Cardiac fibroblast (primary cell): ENCODE measurements at regions not wholly inside any gene's neighbourhood (a gene's known extent, or its start where the extent isn't known, plus 50 kb on each side); places are given as distances from the start of the nearest gene placed in this dataset.
"Not testable (repeated sequence)": the region's sequence is repeated elsewhere in the genome, so short reads cannot be mapped to it uniquely, and the experiment has no call there.

Experiments
- DNase-seq, 2 donors: peaks; one replicate each; pipeline versions ENCODE4 v3.0.0 to v3.0.0-alpha.2; 2010; ENCODE audit warnings: low read depth in 2 of 2
- H3K4me3 ChIP-seq, 2 donors: replicated peaks in 1 of 2; 1 replicate in 1 of 2; 2 replicates in 1 of 2; pipeline ENCODE4 v1.5.1; 2011; ENCODE audit warnings: low read depth in 2 of 2, low read length in 2 of 2, mild to moderate bottlenecking in 2 of 2, moderate library complexity in 1 of 2
- TF ChIP-seq, protein P1 (sequence below): IDR thresholded peaks from one replicate; pipeline ENCODE4 v1.5.1; 2011; ENCODE audit warnings: low read depth, mild to moderate bottlenecking, low read length, inconsistent platforms

DNA sequence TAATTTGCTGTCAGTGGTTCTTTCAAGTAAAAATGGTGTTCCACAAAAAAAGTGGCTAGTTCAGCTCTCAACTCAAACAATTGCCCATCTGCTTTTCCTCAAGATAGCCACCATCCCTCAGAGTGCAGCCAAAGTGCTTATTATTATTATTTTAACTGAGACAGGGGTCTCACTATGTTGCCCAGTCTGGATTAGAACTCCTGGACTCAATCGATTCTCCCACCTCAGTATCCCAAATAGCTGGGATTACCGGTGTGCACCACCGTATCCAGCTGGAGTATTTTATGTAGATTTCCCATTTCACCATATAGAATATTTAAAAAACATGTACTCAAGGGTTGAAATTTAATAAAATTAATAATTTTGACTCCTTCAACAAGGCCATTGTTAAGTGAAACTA lies 62.1 kb upstream of the USP9X start:
- no peak overlapping the region for H3K4me3 ChIP-seq
- TF ChIP-seq, protein P1, sequence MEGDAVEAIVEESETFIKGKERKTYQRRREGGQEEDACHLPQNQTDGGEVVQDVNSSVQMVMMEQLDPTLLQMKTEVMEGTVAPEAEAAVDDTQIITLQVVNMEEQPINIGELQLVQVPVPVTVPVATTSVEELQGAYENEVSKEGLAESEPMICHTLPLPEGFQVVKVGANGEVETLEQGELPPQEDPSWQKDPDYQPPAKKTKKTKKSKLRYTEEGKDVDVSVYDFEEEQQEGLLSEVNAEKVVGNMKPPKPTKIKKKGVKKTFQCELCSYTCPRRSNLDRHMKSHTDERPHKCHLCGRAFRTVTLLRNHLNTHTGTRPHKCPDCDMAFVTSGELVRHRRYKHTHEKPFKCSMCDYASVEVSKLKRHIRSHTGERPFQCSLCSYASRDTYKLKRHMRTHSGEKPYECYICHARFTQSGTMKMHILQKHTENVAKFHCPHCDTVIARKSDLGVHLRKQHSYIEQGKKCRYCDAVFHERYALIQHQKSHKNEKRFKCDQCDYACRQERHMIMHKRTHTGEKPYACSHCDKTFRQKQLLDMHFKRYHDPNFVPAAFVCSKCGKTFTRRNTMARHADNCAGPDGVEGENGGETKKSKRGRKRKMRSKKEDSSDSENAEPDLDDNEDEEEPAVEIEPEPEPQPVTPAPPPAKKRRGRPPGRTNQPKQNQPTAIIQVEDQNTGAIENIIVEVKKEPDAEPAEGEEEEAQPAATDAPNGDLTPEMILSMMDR, result no peak
- DNase-seq, result no peak

DNA sequence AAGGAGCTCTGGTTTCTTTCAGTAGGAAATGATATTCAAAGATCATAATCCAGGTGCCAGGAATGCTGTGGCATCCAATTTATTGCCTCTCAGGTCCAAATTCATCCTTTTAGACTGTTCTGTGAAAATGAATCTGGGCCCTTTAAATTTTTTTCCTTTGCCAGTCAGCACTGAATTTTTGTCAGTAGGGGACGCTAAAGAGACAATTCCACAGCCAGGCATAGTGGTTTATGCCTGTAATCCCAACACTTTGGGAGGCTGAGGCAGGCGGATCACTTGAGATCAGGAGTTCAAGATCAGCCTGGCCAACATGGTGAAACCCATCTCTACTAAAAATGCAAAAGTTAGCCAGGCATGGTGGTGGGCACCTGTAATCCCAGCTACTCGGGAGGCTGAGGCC lies 60.9 kb upstream of the USP9X start:
- DNase-seq, H3K4me3 ChIP-seq: not testable (repeated sequence)

DNA sequence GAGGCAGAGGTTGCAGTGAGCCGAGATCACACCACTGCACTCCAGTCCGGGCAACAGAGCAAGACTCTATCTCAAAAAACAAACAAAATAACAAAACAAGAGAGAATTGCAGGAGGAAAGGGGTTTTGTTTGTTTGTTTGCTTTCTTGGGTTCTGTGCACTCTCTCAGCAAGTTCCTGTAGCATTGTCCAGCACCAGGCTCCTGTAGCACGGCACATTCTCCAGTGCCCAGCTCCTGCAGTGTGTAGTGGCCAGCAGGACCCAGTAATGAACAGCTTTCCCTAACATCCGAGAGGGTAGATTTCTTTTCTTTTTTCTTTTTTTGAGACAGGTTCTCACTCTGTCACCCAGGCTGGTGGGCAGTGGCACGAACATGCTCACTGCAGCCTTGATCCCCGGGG lies 60.5 kb upstream of the USP9X start:
- TF ChIP-seq, protein P1, result no peak
- no peak overlapping the region for H3K4me3 ChIP-seq
- DNase-seq, result no peak

DNA sequence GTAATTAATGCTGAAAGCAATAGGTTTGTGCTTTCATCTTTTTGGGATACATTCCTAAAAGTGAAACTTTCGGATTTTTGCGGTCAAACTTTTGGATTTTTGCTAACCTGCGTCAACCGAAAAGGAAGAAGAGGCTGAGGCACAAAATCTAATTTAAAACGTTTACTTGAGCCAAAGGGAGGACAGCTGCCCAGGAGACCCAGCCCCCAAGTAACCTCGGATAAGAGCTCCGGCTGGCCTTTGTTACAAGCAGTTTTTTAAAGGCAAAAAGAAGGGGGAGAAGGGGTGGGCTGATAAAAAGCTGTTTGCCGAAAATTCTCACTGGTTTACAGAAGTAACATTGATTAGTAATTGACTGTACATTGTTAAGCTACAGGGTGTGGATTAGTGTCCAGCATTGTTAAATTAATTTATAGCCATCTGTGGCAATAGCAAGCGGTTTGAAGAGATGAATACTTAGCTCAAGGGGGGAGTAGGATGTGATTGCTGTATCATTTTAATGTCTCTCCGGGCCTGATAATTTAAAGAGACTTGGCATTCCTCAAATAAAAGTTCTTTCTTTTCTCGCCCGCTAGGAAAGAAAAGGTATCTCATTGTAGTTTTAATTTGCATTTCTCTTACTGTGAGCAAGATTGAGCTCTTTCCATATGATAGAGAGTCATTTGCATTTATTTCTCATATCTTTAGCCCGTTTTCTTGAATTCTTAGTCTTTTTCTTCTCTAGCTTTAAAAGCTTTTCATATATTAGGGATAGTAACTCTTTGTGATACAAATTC lies 59.1 kb upstream of the USP9X start:
- TF ChIP-seq, protein P1, result no peak
- peak; percentile 40 to 42 for DNase-seq
- no peak overlapping the region for H3K4me3 ChIP-seq

DNA sequence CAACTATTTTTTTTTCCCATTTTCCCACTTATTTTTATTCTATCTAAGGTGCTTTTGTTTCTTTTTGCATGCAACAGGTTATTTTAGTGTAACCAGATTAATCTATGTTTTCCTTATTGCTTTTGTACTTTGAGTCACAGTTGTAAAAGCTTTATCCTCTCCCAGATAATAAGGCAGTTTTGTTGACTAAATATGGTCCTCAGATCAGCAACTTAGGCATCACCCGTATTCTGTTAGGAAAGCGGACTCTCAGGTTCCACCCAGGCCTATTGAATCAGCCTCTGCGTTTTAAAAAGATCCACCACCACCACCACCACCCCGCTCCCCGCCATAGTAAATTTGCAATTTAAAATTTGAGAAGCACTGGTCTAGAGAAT lies 58.6 kb upstream of the USP9X start:
- TF ChIP-seq, protein P1, result no peak
- DNase-seq, result no peak

DNA sequence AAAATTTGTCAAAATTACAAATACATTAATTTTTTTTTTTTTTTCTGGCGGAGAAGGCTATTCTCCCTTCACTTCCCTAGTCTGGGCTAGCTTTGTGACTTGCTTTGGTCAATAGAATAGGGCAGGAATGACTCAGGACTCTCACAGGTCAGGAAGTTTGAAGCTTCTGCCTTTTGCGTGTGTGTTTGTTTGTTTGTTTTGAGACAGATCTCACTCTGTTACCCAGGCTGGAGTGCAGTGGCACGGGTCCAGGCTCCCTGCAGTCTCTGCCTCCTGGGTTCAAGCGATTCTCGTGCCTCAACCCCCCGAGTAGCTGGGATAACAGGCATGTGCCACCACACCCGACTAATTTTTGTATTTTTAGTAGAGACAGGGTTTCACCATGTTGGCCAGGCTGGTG lies 55.9 kb upstream of the USP9X start:
- DNase-seq, result peak in 1 of 2 donors; percentile 54
- H3K4me3 ChIP-seq, result no peak overlapping the region
- TF ChIP-seq, protein P1, result no peak

More for the DNA sequence above, 58.6 kb upstream of the USP9X start:
- no peak overlapping the region for H3K4me3 ChIP-seq

DNA sequence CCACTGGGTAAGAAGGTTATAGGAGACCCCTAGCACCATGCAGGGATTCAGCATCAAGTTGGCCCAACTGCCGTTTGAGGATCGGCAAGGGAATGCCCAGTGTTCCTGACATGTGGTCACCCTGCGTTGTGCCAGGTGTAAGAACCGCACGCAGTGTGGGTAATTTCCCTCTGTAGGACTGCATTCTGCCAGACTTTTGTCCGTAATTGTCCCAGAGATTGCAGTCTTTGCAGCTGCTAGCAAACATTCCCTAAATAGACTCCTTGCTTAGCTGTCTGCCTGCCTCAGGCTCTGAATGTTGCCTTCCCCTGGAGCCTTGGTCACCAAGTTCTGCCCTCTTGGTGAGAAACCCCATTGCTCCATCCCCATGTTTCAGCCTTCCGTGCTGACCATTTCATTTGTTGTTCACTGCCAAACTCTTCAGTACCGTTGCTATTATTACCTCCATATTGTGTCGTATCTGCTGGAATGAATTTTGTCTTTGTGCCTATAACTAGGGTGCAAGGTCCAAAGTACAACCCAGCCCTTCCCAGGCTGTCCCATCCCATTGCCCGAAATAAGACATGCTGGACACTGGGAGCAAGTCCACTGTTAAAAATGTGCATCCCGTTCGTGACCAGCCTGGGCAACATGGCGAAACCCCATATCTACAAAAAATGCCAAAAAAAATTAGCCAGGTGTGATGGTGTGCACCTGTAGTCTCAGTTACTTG lies 53.8 kb upstream of the USP9X start:
- TF ChIP-seq, protein P1, result no peak
- H3K4me3 ChIP-seq, result no peak overlapping the region
- no peak for DNase-seq
